ENCODE measurements at regions not wholly inside any gene's neighbourhood (a gene's known extent, or its start where the extent isn't known, plus 50 kb on each side); places are given as distances from the start of the nearest gene placed in this dataset.

DNA sequence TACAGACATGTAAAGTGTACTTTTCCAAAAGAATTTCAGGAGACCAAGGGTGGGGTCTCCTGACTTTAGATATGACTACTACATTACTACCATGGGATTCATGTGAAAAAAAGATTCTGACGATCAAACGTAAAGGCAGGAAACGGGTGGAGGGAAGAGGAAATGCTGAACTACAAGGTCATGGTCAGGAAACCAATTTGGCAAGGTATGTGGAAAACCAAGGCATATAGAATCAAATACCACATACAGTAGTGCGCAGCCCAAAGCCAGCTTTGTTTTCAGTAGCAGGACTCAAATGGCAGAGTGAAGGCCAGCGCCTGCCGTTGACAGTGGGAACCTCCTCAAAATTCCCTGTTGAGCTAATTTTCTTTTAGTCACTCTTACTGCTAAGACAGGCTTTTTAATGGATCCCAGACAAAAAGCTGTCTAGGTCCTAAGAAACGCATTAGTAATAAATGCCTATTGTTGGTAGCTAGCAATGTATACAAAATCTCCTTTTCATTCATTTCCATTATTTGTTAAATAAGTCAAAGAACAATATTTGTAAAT is 57.6 kb upstream of the SERTAD2 start:
- Histone ChIP-seq H3K36me3 (ENCODE audit: insufficient read depth, low read length) (no peaks in the 10 kb centered on the region), H3K4me3 (ENCODE audit: low read depth in 1 of 2, low read length in 2 of 2) (no peak overlapping the region), H2AFZ (ENCODE audit: low read depth, low read length) (no peak overlapping the region), H3K4me1 (ENCODE audit: insufficient read depth, low read length) (peaks cover 14% of the 10 kb centered on the region), H3K27ac (ENCODE audit: low read length) (no peak overlapping the region), H3K9ac (ENCODE audit: low read depth, low read length) (no peak overlapping the region), H3K9me3 (ENCODE audit: insufficient read depth, low read length, severe bottlenecking) (no peaks in the 10 kb centered on the region), H3K4me2 (ENCODE audit: insufficient read depth, low read length) (no peak overlapping the region), H3K27me3 (ENCODE audit: insufficient read depth, low read length, poor library complexity) (no peaks in the 10 kb centered on the region), H4K20me1 (ENCODE audit: insufficient read depth, low read length) (no peaks in the 10 kb centered on the region), H3K79me2 (ENCODE audit: insufficient read depth, low read length) (no peaks in the 10 kb centered on the region)
- ATAC-seq (ENCODE audit: insufficient read depth, low read depth) (peak; percentile 79), DNase-seq (peak; percentile 17)
- no peak for TF ChIP-seq EZH2 (IDR thresholded peaks at IDR 0.05; ENCODE audit: borderline replicate concordance, low read depth, low read length, severe bottlenecking)
- TF ChIP-seq, protein P1, sequence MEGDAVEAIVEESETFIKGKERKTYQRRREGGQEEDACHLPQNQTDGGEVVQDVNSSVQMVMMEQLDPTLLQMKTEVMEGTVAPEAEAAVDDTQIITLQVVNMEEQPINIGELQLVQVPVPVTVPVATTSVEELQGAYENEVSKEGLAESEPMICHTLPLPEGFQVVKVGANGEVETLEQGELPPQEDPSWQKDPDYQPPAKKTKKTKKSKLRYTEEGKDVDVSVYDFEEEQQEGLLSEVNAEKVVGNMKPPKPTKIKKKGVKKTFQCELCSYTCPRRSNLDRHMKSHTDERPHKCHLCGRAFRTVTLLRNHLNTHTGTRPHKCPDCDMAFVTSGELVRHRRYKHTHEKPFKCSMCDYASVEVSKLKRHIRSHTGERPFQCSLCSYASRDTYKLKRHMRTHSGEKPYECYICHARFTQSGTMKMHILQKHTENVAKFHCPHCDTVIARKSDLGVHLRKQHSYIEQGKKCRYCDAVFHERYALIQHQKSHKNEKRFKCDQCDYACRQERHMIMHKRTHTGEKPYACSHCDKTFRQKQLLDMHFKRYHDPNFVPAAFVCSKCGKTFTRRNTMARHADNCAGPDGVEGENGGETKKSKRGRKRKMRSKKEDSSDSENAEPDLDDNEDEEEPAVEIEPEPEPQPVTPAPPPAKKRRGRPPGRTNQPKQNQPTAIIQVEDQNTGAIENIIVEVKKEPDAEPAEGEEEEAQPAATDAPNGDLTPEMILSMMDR (IDR thresholded peaks at IDR 0.05; ENCODE audit: borderline replicate concordance, extremely low read depth, low read length, poor library complexity, severe bottlenecking): no peak

DNA sequence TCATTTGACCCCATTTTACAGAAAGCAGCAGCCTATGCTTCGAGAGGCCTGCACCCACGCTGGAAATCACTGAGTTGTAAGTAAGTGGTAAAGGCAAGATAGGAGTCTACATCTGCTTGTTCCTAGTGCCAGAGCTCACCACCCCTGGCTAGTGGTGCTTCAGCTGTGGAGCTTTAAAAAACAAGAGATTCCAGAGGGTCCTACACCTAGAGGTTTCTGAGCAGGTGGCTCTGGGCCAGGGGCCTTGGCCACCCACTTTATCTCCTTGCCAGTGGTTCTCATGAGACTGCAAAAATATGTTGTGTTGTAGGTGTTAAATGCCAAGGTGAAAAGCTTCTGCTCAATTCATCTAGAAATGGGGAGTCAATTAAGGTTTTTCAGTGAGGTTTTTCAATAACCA is 60.0 kb upstream of the SERTAD2 start:
- Histone ChIP-seq H3K9ac (ENCODE audit: low read depth, low read length) (no peak overlapping the region), H3K36me3 (ENCODE audit: insufficient read depth, low read length) (no peaks in the 10 kb centered on the region), H3K4me2 (ENCODE audit: insufficient read depth, low read length) (no peak overlapping the region), H4K20me1 (ENCODE audit: insufficient read depth, low read length) (no peaks in the 10 kb centered on the region), H2AFZ (ENCODE audit: low read depth, low read length) (no peak overlapping the region), H3K27ac (ENCODE audit: low read length) (no peak overlapping the region), H3K79me2 (ENCODE audit: insufficient read depth, low read length) (no peaks in the 10 kb centered on the region), H3K4me1 (ENCODE audit: insufficient read depth, low read length) (peaks cover 14% of the 10 kb centered on the region), H3K9me3 (ENCODE audit: insufficient read depth, low read length, severe bottlenecking) (no peaks in the 10 kb centered on the region), H3K27me3 (ENCODE audit: insufficient read depth, low read length, poor library complexity) (no peaks in the 10 kb centered on the region), H3K4me3 (ENCODE audit: low read depth in 1 of 2, low read length in 2 of 2) (no peak overlapping the region)
- TF ChIP-seq, protein P1 (IDR thresholded peaks at IDR 0.05; ENCODE audit: borderline replicate concordance, extremely low read depth, low read length, poor library complexity, severe bottlenecking): no peak
- no peak for TF ChIP-seq EZH2 (IDR thresholded peaks at IDR 0.05; ENCODE audit: borderline replicate concordance, low read depth, low read length, severe bottlenecking)
- DNase-seq (no peak), ATAC-seq (ENCODE audit: insufficient read depth, low read depth) (no peak)

DNA sequence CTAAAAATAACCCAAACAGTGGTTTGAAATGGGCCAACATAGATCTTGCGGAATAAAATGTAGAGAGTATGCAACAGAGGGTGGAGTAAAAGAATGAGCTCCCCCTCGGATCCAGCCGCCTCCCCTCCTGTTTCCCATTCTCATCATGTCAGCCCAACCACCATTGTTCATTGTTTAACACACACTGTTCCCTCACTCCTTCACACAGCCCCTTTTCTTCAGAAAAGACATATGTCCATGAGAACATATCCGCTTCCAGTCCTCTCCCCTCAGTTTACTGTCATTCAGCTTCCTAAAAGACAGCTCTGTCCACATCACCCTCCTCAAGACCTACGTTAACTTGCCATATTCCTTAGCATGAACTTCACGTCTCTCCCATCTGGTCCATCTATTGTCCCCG is 62.9 kb upstream of the SERTAD2 start:
- DNase-seq: no peak

More for the DNA sequence above, 62.9 kb upstream of the SERTAD2 start:
- no peak for ATAC-seq (ENCODE audit: insufficient read depth, low read depth)
- no peak overlapping the region for H3K4me2 ChIP-seq (ENCODE audit: insufficient read depth, low read length)
- H3K27me3 ChIP-seq (ENCODE audit: insufficient read depth, low read length, poor library complexity): no peaks in the 10 kb centered on the region
- no peak overlapping the region for H3K4me3 ChIP-seq (ENCODE audit: low read depth in 1 of 2, low read length in 2 of 2)
- no peaks in the 10 kb centered on the region for H3K36me3 ChIP-seq (ENCODE audit: insufficient read depth, low read length)
- no peak overlapping the region for H2AFZ ChIP-seq (ENCODE audit: low read depth, low read length)
- TF ChIP-seq, protein P1 (IDR thresholded peaks at IDR 0.05; ENCODE audit: borderline replicate concordance, extremely low read depth, low read length, poor library complexity, severe bottlenecking): no peak
- TF ChIP-seq EZH2 (IDR thresholded peaks at IDR 0.05; ENCODE audit: borderline replicate concordance, low read depth, low read length, severe bottlenecking): no peak
- no peaks in the 10 kb centered on the region for H3K9me3 ChIP-seq (ENCODE audit: insufficient read depth, low read length, severe bottlenecking)
- H3K79me2 ChIP-seq (ENCODE audit: insufficient read depth, low read length): no peaks in the 10 kb centered on the region
- peaks cover 6% of the 10 kb centered on the region for H3K4me1 ChIP-seq (ENCODE audit: insufficient read depth, low read length)
- H3K27ac ChIP-seq (ENCODE audit: low read length): no peak overlapping the region
- no peaks in the 10 kb centered on the region for H4K20me1 ChIP-seq (ENCODE audit: insufficient read depth, low read length)
- H3K9ac ChIP-seq (ENCODE audit: low read depth, low read length): no peak overlapping the region

All from DND-41 (cell line).